RWPE2 (cell line): ENCODE measurements at regions not wholly inside any gene's neighbourhood (a gene's known extent, or its start where the extent isn't known, plus 50 kb on each side); places are given as distances from the start of the nearest gene placed in this dataset.

ENCODE experiments used
- ATAC-seq: fragments of 200-7000 bp; cut with Tn5 transposase; 3 replicates; pipeline ENCODE4 v1.9.1; 2021; ENCODE audit warnings: low read depth
- DNase-seq: peaks from one replicate; pipeline ENCODE4 v3.0.0-alpha.2; 2020; ENCODE audit warnings: low spot score
- H3K27ac ChIP-seq: fragments of 450-650 bp; 2 replicates; pipeline ENCODE4 v1.5.1; 2017; ENCODE audit warnings: mild to moderate bottlenecking; ENCODE audit not compliant: poor library complexity, severe bottlenecking
- H3K27me3 ChIP-seq: fragments of 250-450 bp; sonication (Bioruptor Pico); 2 replicates; pipeline ENCODE4 v1.5.1; 2021; ENCODE audit warnings: mild to moderate bottlenecking, moderate library complexity; ENCODE audit not compliant: insufficient read depth, poor library complexity, severe bottlenecking
- H3K36me3 ChIP-seq: fragments of 250-450 bp; sonication (Bioruptor Pico); 2 replicates; pipeline ENCODE4 v1.5.1; 2020; ENCODE audit warnings: low read depth, mild to moderate bottlenecking, moderate library complexity
- H3K4me1 ChIP-seq: fragments of 250-450 bp; sonication (Bioruptor Pico); 2 replicates; pipeline ENCODE4 v1.5.1; 2021; ENCODE audit warnings: mild to moderate bottlenecking, moderate library complexity; ENCODE audit not compliant: insufficient read depth, poor library complexity, severe bottlenecking
- H3K4me3 ChIP-seq: fragments of 250-450 bp; sonication (Bioruptor Pico); 2 replicates; pipeline ENCODE4 v1.5.1; 2021; ENCODE audit warnings: mild to moderate bottlenecking, moderate library complexity; ENCODE audit not compliant: severe bottlenecking
- H3K9me3 ChIP-seq: fragments of 250-450 bp; sonication (Bioruptor Pico); 2 replicates; pipeline ENCODE4 v1.5.1; 2021; ENCODE audit warnings: mild to moderate bottlenecking, moderate library complexity; ENCODE audit not compliant: severe bottlenecking
- TF ChIP-seq, protein P1 (sequence below): fragments of 450-650 bp; IDR thresholded peaks from one replicate; pipeline ENCODE4 v1.5.1; 2017; ENCODE audit warnings: mild to moderate bottlenecking, moderate library complexity; ENCODE audit not compliant: poor library complexity, severe bottlenecking

- peak; percentile 70 for ATAC-seq
- Histone ChIP-seq H3K4me3 (no peak overlapping the region), H3K4me1 (peaks cover 30% of the 10 kb centered on the region), H3K36me3 (no peaks in the 10 kb centered on the region), H3K27me3 (no peaks in the 10 kb centered on the region), H3K9me3 (no peaks in the 10 kb centered on the region), H3K27ac (peak overlapping the region; percentile 52)
- no peak for DNase-seq
- TF ChIP-seq, protein P1, sequence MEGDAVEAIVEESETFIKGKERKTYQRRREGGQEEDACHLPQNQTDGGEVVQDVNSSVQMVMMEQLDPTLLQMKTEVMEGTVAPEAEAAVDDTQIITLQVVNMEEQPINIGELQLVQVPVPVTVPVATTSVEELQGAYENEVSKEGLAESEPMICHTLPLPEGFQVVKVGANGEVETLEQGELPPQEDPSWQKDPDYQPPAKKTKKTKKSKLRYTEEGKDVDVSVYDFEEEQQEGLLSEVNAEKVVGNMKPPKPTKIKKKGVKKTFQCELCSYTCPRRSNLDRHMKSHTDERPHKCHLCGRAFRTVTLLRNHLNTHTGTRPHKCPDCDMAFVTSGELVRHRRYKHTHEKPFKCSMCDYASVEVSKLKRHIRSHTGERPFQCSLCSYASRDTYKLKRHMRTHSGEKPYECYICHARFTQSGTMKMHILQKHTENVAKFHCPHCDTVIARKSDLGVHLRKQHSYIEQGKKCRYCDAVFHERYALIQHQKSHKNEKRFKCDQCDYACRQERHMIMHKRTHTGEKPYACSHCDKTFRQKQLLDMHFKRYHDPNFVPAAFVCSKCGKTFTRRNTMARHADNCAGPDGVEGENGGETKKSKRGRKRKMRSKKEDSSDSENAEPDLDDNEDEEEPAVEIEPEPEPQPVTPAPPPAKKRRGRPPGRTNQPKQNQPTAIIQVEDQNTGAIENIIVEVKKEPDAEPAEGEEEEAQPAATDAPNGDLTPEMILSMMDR, result no peak
These were observed 120.0 kb upstream of the GADL1 start for GRCh38 chr3:31014317-31015040.

GRCh38 chr3:31016196-31016595, 121.7 kb upstream of the GADL1 start:
- H3K4me1 ChIP-seq, result peaks cover 13% of the 10 kb centered on the region
- H3K9me3 ChIP-seq, result no peaks in the 10 kb centered on the region
- H3K27me3 ChIP-seq, result no peaks in the 10 kb centered on the region
- H3K27ac ChIP-seq, result no peak overlapping the region
- H3K36me3 ChIP-seq, result no peaks in the 10 kb centered on the region
- ATAC-seq (no peak), DNase-seq (no peak)
- H3K4me3 ChIP-seq, result no peak overlapping the region
- TF ChIP-seq, protein P1, result no peak

DNA sequence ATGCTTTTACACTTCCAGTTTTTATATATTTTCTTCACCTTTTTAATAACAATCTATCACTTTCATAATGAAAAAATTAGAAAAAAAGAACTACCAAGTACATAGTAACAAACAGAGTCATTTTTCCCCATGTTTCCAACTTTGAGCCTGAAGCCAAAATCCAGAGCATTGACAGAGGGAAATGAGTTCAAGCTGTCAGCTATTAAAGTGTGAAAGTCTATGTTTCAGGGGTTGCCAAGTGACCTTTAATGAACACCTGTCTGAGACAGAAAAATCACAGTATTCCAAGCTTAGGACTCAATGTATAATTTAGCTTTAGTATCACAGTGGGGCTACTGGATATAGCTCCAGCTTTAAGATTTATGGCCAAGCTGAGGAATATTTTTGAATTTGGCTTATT, 128.3 kb upstream of the GADL1 start:
- no peak for ATAC-seq
- no peaks in the 10 kb centered on the region for H3K27me3 ChIP-seq
- H3K4me3 ChIP-seq, result no peak overlapping the region
- H3K36me3 ChIP-seq, result no peaks in the 10 kb centered on the region
- H3K4me1 ChIP-seq, result no peaks in the 10 kb centered on the region
- TF ChIP-seq, protein P1, result no peak
- DNase-seq, result no peak
- H3K27ac ChIP-seq, result no peak overlapping the region
- peaks cover under 1% of the 10 kb centered on the region for H3K9me3 ChIP-seq

- ATAC-seq, result no peak
- no peaks in the 10 kb centered on the region for H3K4me1 ChIP-seq
- H3K9me3 ChIP-seq, result peaks cover 5% of the 10 kb centered on the region
- no peak for DNase-seq
- no peaks in the 10 kb centered on the region for H3K36me3 ChIP-seq
- H3K4me3 ChIP-seq, result no peak overlapping the region
- TF ChIP-seq, protein P1, result no peak
- no peak overlapping the region for H3K27ac ChIP-seq
- no peaks in the 10 kb centered on the region for H3K27me3 ChIP-seq
These were observed 131.1 kb upstream of the GADL1 start for GRCh38 chr3:31025541-31025940.

- no peaks in the 10 kb centered on the region for H3K27me3 ChIP-seq
- H3K9me3 ChIP-seq, result peaks cover 5% of the 10 kb centered on the region
- no peaks in the 10 kb centered on the region for H3K36me3 ChIP-seq
- H3K4me1 ChIP-seq, result no peaks in the 10 kb centered on the region
- DNase-seq (no peak), ATAC-seq (no peak)
- TF ChIP-seq, protein P1, result no peak
- no peak overlapping the region for H3K27ac ChIP-seq
- no peak overlapping the region for H3K4me3 ChIP-seq
These were observed 132.8 kb upstream of the GADL1 start for GRCh38 chr3:31027191-31027761.
